GM12878 (cell line): ENCODE measurements at regions not wholly inside any gene's neighbourhood (a gene's known extent, or its start where the extent isn't known, plus 50 kb on each side); places are given as distances from the start of the nearest gene placed in this dataset.

Experiments
- ATF2 ChIP-seq: IDR thresholded peaks from 2 replicates; pipeline ENCODE4 v1.6.1; 2012; ENCODE audit warnings: low read length, inconsistent platforms
- CHD2 ChIP-seq: IDR thresholded peaks from 2 replicates; pipeline ENCODE4 v1.6.1; 2011; ENCODE audit warnings: low read depth, low read length, improper control_type of control experiment, borderline replicate concordance
- E2F8 ChIP-seq: fragments of 450-650 bp; IDR thresholded peaks from 2 replicates; pipeline ENCODE4 v1.6.1; 2018; ENCODE audit warnings: mild to moderate bottlenecking, low read depth, moderate library complexity; ENCODE audit not compliant: partially characterized antibody
- EP300 ChIP-seq, 2 experiments: fragments of 150-350 bp in 1 of 2; IDR thresholded peaks; 2 replicates each; pipeline ENCODE4 v1.6.1; 2011 to 2012; ENCODE audit warnings: low read depth in 2 of 2, low read length in 2 of 2, borderline replicate concordance in 1 of 2, improper control_type of control experiment in 1 of 2, inconsistent platforms in 1 of 2; ENCODE audit not compliant: control insufficient read depth in 1 of 2
- HDGF ChIP-seq: fragments of 450-650 bp; IDR thresholded peaks from 2 replicates; pipeline ENCODE4 v1.6.1; 2016; ENCODE audit warnings: antibody characterized with exemption
- POLR2A ChIP-seq: IDR thresholded peaks from 2 replicates; pipeline ENCODE4 v1.6.1; 2011; ENCODE audit warnings: low read depth, mild to moderate bottlenecking, low read length
- POLR2AphosphoS5 ChIP-seq: IDR thresholded peaks from 2 replicates; pipeline ENCODE4 v1.6.1; 2011; ENCODE audit warnings: mild to moderate bottlenecking, low read length, inconsistent platforms
- POU2F2 ChIP-seq: IDR thresholded peaks from 3 replicates; pipeline ENCODE4 v1.6.1; 2011; ENCODE audit warnings: low read depth, mild to moderate bottlenecking, low read length, borderline replicate concordance
- TCF3 ChIP-seq: IDR thresholded peaks from 2 replicates; pipeline ENCODE4 v1.6.1; 2012; ENCODE audit warnings: low read depth, mild to moderate bottlenecking, low read length, borderline replicate concordance; ENCODE audit not compliant: insufficient read depth
- ZNF217 ChIP-seq: fragments of 450-650 bp; IDR thresholded peaks from 2 replicates; pipeline ENCODE4 v1.6.1; 2017; ENCODE audit warnings: antibody characterized with exemption, mild to moderate bottlenecking
- TF ChIP-seq, protein P1 (sequence below), 3 experiments: IDR thresholded peaks in 2 of 3; conservative IDR thresholded peaks in 1 of 3; 2 replicates each; pipeline ENCODE4 v1.5.1; 2011; ENCODE audit warnings: low read depth in 3 of 3, low read length in 3 of 3, mild to moderate bottlenecking in 3 of 3, control low read depth in 2 of 3, moderate library complexity in 2 of 3, inconsistent platforms in 1 of 3, mixed read lengths in 1 of 3; ENCODE audit not compliant: control insufficient read depth in 2 of 3, insufficient read depth in 1 of 3; ENCODE audit errors: extremely low read depth in 1 of 3
- TF ChIP-seq, protein P2 (sequence below): fragments of 450-650 bp; IDR thresholded peaks from 2 replicates; pipeline ENCODE4 v1.6.1; 2017; ENCODE audit warnings: borderline replicate concordance

GRCh38 chr15:85960381-85960780 lies 119.3 kb upstream of the AGBL1 start:
- TF ChIP-seq, protein P1, sequence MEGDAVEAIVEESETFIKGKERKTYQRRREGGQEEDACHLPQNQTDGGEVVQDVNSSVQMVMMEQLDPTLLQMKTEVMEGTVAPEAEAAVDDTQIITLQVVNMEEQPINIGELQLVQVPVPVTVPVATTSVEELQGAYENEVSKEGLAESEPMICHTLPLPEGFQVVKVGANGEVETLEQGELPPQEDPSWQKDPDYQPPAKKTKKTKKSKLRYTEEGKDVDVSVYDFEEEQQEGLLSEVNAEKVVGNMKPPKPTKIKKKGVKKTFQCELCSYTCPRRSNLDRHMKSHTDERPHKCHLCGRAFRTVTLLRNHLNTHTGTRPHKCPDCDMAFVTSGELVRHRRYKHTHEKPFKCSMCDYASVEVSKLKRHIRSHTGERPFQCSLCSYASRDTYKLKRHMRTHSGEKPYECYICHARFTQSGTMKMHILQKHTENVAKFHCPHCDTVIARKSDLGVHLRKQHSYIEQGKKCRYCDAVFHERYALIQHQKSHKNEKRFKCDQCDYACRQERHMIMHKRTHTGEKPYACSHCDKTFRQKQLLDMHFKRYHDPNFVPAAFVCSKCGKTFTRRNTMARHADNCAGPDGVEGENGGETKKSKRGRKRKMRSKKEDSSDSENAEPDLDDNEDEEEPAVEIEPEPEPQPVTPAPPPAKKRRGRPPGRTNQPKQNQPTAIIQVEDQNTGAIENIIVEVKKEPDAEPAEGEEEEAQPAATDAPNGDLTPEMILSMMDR (IDR thresholded peaks at IDR 0.05 in 2 of 3, conservative IDR thresholded peaks at IDR 0.05 in 1 of 3; ENCODE audit: control insufficient read depth in 2 of 3, extremely low read depth in 1 of 3, insufficient read depth in 1 of 3, low read depth in 3 of 3, low read length in 3 of 3) = no peak
- TF ChIP-seq ATF2 = no peak
- TF ChIP-seq, protein P2, sequence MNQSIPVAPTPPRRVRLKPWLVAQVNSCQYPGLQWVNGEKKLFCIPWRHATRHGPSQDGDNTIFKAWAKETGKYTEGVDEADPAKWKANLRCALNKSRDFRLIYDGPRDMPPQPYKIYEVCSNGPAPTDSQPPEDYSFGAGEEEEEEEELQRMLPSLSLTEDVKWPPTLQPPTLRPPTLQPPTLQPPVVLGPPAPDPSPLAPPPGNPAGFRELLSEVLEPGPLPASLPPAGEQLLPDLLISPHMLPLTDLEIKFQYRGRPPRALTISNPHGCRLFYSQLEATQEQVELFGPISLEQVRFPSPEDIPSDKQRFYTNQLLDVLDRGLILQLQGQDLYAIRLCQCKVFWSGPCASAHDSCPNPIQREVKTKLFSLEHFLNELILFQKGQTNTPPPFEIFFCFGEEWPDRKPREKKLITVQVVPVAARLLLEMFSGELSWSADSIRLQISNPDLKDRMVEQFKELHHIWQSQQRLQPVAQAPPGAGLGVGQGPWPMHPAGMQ = no peak
- TF ChIP-seq E2F8 = no peak
- no peak for TF ChIP-seq EP300 (IDR thresholded peaks at IDR 0.05; ENCODE audit: borderline replicate concordance in 1 of 2, control insufficient read depth in 1 of 2, low read depth in 2 of 2, low read length in 2 of 2)
- no peak for TF ChIP-seq POLR2A
- no peak for TF ChIP-seq POU2F2
- no peak for TF ChIP-seq CHD2
- no peak for TF ChIP-seq POLR2AphosphoS5
- no peak for TF ChIP-seq TCF3
- TF ChIP-seq ZNF217 = no peak
- no peak for TF ChIP-seq HDGF
